Stimulated activated naive CD8-positive, alpha-beta T cell treated with anti-CD3 and anti-CD28 coated beads, Interleukin-15, amount 100 ng/mL, for 72 hours (primary cell): ENCODE measurements at regions not wholly inside any gene's neighbourhood (a gene's known extent, or its start where the extent isn't known, plus 50 kb on each side); places are given as distances from the start of the nearest gene placed in this dataset.

Experiments
- ATAC-seq: fragments of 150-1000 bp; cut with Tn5 transposase; 2 replicates; pipeline ENCODE4 v1.10.0; 2021; ENCODE audit warnings: mild to moderate bottlenecking, moderate library complexity
- DNase-seq, 2 donors: peaks; one replicate each; pipeline ENCODE4 v3.0.0; 2021 to 2022
- H3K27ac Mint-ChIP-seq, 2 donors: one replicate each; pipeline ENCODE4 v1.8.0; 2022; ENCODE audit warnings: mild to moderate bottlenecking in 2 of 2, mixed read lengths in 2 of 2, moderate library complexity in 2 of 2
- H3K27me3 Mint-ChIP-seq: one replicate; pipeline ENCODE4 v1.8.0; 2022; ENCODE audit warnings: mixed read lengths
- H3K4me1 Mint-ChIP-seq: one replicate; pipeline ENCODE4 v1.8.0; 2022; ENCODE audit warnings: mild to moderate bottlenecking, mixed read lengths
- H3K4me3 Mint-ChIP-seq, 2 donors: one replicate each; pipeline ENCODE4 v1.8.0; 2022; ENCODE audit warnings: mild to moderate bottlenecking in 2 of 2, mixed read lengths in 2 of 2, moderate library complexity in 1 of 2
- H3K9me3 Mint-ChIP-seq, 2 donors: one replicate each; pipeline ENCODE4 v1.8.0; 2022; ENCODE audit warnings: mixed read lengths in 2 of 2

GRCh38 chr15:53110999-53111398 lies 320.9 kb upstream of the ONECUT1 start:
- no peak for DNase-seq
- Mint-ChIP-seq H3K4me3 (no peak overlapping the region), H3K9me3 (no peaks in the 10 kb centered on the region), H3K27me3 (peaks cover 8% of the 10 kb centered on the region), H3K27ac (no peak overlapping the region), H3K4me1 (no peaks in the 10 kb centered on the region)
- no peak for ATAC-seq

GRCh38 chr15:53108319-53108718 lies 318.2 kb upstream of the ONECUT1 start:
- H3K27me3 Mint-ChIP-seq = peaks cover 8% of the 10 kb centered on the region
- H3K4me3 Mint-ChIP-seq = no peak overlapping the region
- no peaks in the 10 kb centered on the region for H3K4me1 Mint-ChIP-seq
- H3K9me3 Mint-ChIP-seq = no peaks in the 10 kb centered on the region
- DNase-seq (no peak), ATAC-seq (no peak)
- no peak overlapping the region for H3K27ac Mint-ChIP-seq

- H3K9me3 Mint-ChIP-seq = no peaks in the 10 kb centered on the region
These were observed 317.7 kb upstream of the ONECUT1 start for GRCh38 chr15:53107855-53108254.

GRCh38 chr15:53106505-53107286 lies 316.6 kb upstream of the ONECUT1 start:
- Mint-ChIP-seq H3K4me3 (no peak overlapping the region), H3K27ac (peak overlapping the region in 1 of 2 donors; percentile 19), H3K27me3 (peaks cover 8% of the 10 kb centered on the region), H3K9me3 (no peaks in the 10 kb centered on the region), H3K4me1 (no peaks in the 10 kb centered on the region)
- ATAC-seq (no peak), DNase-seq (no peak)

More at GRCh38 chr15:53107855-53108254, 317.7 kb upstream of the ONECUT1 start:
- Mint-ChIP-seq H3K4me1 (no peaks in the 10 kb centered on the region), H3K27me3 (peaks cover 8% of the 10 kb centered on the region), H3K4me3 (no peak overlapping the region), H3K27ac (no peak overlapping the region)
- DNase-seq (no peak), ATAC-seq (no peak)

GRCh38 chr15:53102483-53102882 lies 312.3 kb upstream of the ONECUT1 start:
- ATAC-seq (no peak), DNase-seq (no peak)
- Mint-ChIP-seq H3K4me3 (no peak overlapping the region), H3K9me3 (no peaks in the 10 kb centered on the region), H3K4me1 (no peaks in the 10 kb centered on the region), H3K27ac (no peak overlapping the region), H3K27me3 (peaks cover 4% of the 10 kb centered on the region)

GRCh38 chr15:53080484-53080883 lies 290.3 kb upstream of the ONECUT1 start:
- Mint-ChIP-seq H3K4me3 (no peak overlapping the region), H3K9me3 (peaks cover 4 to 7% of the 10 kb centered on the region in 2 donors), H3K27ac (no peak overlapping the region), H3K4me1 (no peaks in the 10 kb centered on the region), H3K27me3 (no peaks in the 10 kb centered on the region)
- ATAC-seq = no peak
- DNase-seq = no peak

GRCh38 chr15:53074221-53074620 lies 284.1 kb upstream of the ONECUT1 start:
- DNase-seq (no peak), ATAC-seq (no peak)
- Mint-ChIP-seq H3K4me1 (no peaks in the 10 kb centered on the region), H3K27me3 (no peaks in the 10 kb centered on the region), H3K27ac (no peak overlapping the region), H3K9me3 (peaks cover 0 to 6% of the 10 kb centered on the region in 2 donors), H3K4me3 (no peak overlapping the region)

GRCh38 chr15:53072077-53072476 lies 281.9 kb upstream of the ONECUT1 start:
- ATAC-seq = no peak
- H3K4me3 Mint-ChIP-seq = no peak overlapping the region
- no peak overlapping the region for H3K27ac Mint-ChIP-seq
- H3K4me1 Mint-ChIP-seq = no peaks in the 10 kb centered on the region
- H3K27me3 Mint-ChIP-seq = no peaks in the 10 kb centered on the region
- H3K9me3 Mint-ChIP-seq = peaks cover 0 to 6% of the 10 kb centered on the region in 2 donors
- no peak for DNase-seq

GRCh38 chr15:53068636-53069035 lies 278.5 kb upstream of the ONECUT1 start:
- H3K9me3 Mint-ChIP-seq = peaks cover 0 to 6% of the 10 kb centered on the region in 2 donors
- peak overlapping the region in 1 of 2 donors; percentile 43 for H3K27ac Mint-ChIP-seq
- ATAC-seq = no peak
- no peaks in the 10 kb centered on the region for H3K4me1 Mint-ChIP-seq
- H3K4me3 Mint-ChIP-seq = no peak overlapping the region
- no peaks in the 10 kb centered on the region for H3K27me3 Mint-ChIP-seq
- DNase-seq = no peak

- H3K4me1 Mint-ChIP-seq = no peaks in the 10 kb centered on the region
- no peak overlapping the region for H3K27ac Mint-ChIP-seq
- no peak for ATAC-seq
- H3K4me3 Mint-ChIP-seq = no peak overlapping the region
- no peaks in the 10 kb centered on the region for H3K27me3 Mint-ChIP-seq
- H3K9me3 Mint-ChIP-seq = peaks cover 0 to 4% of the 10 kb centered on the region in 2 donors
- no peak for DNase-seq
These were observed 269.3 kb upstream of the ONECUT1 start for GRCh38 chr15:53059273-53060043.

GRCh38 chr15:53046153-53046790 lies 256.1 kb upstream of the ONECUT1 start:
- Mint-ChIP-seq H3K27me3 (no peaks in the 10 kb centered on the region), H3K4me3 (no peak overlapping the region), H3K9me3 (peaks cover 11 to 37% of the 10 kb centered on the region in 2 donors), H3K4me1 (no peaks in the 10 kb centered on the region), H3K27ac (no peak overlapping the region)
- DNase-seq (no peak), ATAC-seq (no peak)

GRCh38 chr15:53038655-53038941 lies 248.5 kb upstream of the ONECUT1 start:
- no peak for DNase-seq
- ATAC-seq = no peak
- Mint-ChIP-seq H3K27ac (no peak overlapping the region), H3K9me3 (no peaks in the 10 kb centered on the region), H3K27me3 (peaks cover 12% of the 10 kb centered on the region), H3K4me1 (no peaks in the 10 kb centered on the region), H3K4me3 (no peak overlapping the region)

- Mint-ChIP-seq H3K9me3 (no peaks in the 10 kb centered on the region), H3K27ac (no peak overlapping the region), H3K4me3 (no peak overlapping the region), H3K4me1 (no peaks in the 10 kb centered on the region), H3K27me3 (peaks cover 12% of the 10 kb centered on the region)
- no peak for DNase-seq
- ATAC-seq = no peak
These were observed 247.9 kb upstream of the ONECUT1 start for GRCh38 chr15:53037904-53038654.

- Mint-ChIP-seq H3K4me1 (no peaks in the 10 kb centered on the region), H3K9me3 (no peaks in the 10 kb centered on the region), H3K27me3 (peaks cover 12% of the 10 kb centered on the region), H3K4me3 (no peak overlapping the region), H3K27ac (no peak overlapping the region)
- ATAC-seq (no peak), DNase-seq (no peak)
These were observed 246.5 kb upstream of the ONECUT1 start for GRCh38 chr15:53036641-53037040.

- no peak overlapping the region for H3K4me3 Mint-ChIP-seq
- H3K27me3 Mint-ChIP-seq = peaks cover 12% of the 10 kb centered on the region
- no peak overlapping the region for H3K27ac Mint-ChIP-seq
- H3K9me3 Mint-ChIP-seq = no peaks in the 10 kb centered on the region
- no peaks in the 10 kb centered on the region for H3K4me1 Mint-ChIP-seq
- ATAC-seq (no peak), DNase-seq (no peak)
These were observed 244.7 kb upstream of the ONECUT1 start for GRCh38 chr15:53034767-53035245.
